Left renal cortex interstitium (tissue), 4 donors: ENCODE measurements at regions not wholly inside any gene's neighbourhood (a gene's known extent, or its start where the extent isn't known, plus 50 kb on each side); places are given as distances from the start of the nearest gene placed in this dataset.
"Not testable (repeated sequence)": the region's sequence is repeated elsewhere in the genome, so short reads cannot be mapped to it uniquely, and the experiment has no call there.

Experiments
- DNase-seq, 4 donors: peaks; one replicate each; pipeline ENCODE4 v3.0.0-alpha.2; 2013; ENCODE audit warnings: low read depth in 4 of 4, low spot score in 2 of 4, missing footprints in 1 of 4

GRCh38 chr1:116185161-116185701, 74.0 kb downstream of the MAB21L3 start:
- no peak for DNase-seq

GRCh38 chr1:116189481-116189880, 78.3 kb downstream of the MAB21L3 start:
- DNase-seq = no peak

GRCh38 chr1:116191294-116191693, 80.1 kb downstream of the MAB21L3 start:
- DNase-seq = no peak

GRCh38 chr1:116193768-116194167, 82.6 kb downstream of the MAB21L3 start:
- DNase-seq = no peak

GRCh38 chr1:116194568-116194967, 83.4 kb downstream of the MAB21L3 start:
- no peak for DNase-seq

GRCh38 chr1:116195077-116195868, 84.1 kb downstream of the MAB21L3 start:
- DNase-seq = no peak

GRCh38 chr1:116200343-116200742, 89.1 kb downstream of the MAB21L3 start:
- not testable (repeated sequence) for DNase-seq

GRCh38 chr1:116201911-116202310, 90.7 kb downstream of the MAB21L3 start:
- DNase-seq = no peak

- DNase-seq = no peak
These were observed 92.1 kb downstream of the MAB21L3 start for GRCh38 chr1:116203181-116203723.

GRCh38 chr1:116203920-116204319, 92.7 kb downstream of the MAB21L3 start:
- DNase-seq = no peak

GRCh38 chr1:116205941-116206679, 94.9 kb downstream of the MAB21L3 start:
- no peak for DNase-seq

GRCh38 chr1:116207126-116207735, 96.0 kb downstream of the MAB21L3 start:
- DNase-seq = no peak

GRCh38 chr1:116208136-116208535, 96.9 kb downstream of the MAB21L3 start:
- DNase-seq = no peak

- no peak for DNase-seq
These were observed 100.1 kb downstream of the MAB21L3 start for GRCh38 chr1:116211294-116211693.

- no peak for DNase-seq
These were observed 107.7 kb downstream of the MAB21L3 start for GRCh38 chr1:116218922-116219321.

- no peak for DNase-seq
These were observed 108.6 kb downstream of the MAB21L3 start for GRCh38 chr1:116219651-116220434.

GRCh38 chr1:116224111-116224510, 112.9 kb downstream of the MAB21L3 start:
- DNase-seq = no peak

- DNase-seq = no peak
These were observed 113.4 kb downstream of the MAB21L3 start for GRCh38 chr1:116224561-116224960.

GRCh38 chr1:116226017-116226416, 114.8 kb downstream of the MAB21L3 start:
- DNase-seq = no peak

GRCh38 chr1:116228511-116228910, 117.3 kb downstream of the MAB21L3 start:
- no peak for DNase-seq
